OCI-LY3 (cell line): ENCODE measurements at regions not wholly inside any gene's neighbourhood (a gene's known extent, or its start where the extent isn't known, plus 50 kb on each side); places are given as distances from the start of the nearest gene placed in this dataset.

Experiments used
- H2AFZ ChIP-seq: fragments of 200-600, 300-600 bp; shearing (Covaris generic); 2 replicates; pipeline ENCODE4 v1.6.0; 2014; ENCODE audit warnings: antibody characterized with exemption, low read depth, low read length
- H3K27ac ChIP-seq: fragments of 200-600, 300-600 bp; sonication (generic); 2 replicates; pipeline ENCODE4 v1.5.1; 2014; ENCODE audit warnings: mild to moderate bottlenecking, low read length, moderate library complexity, mixed read lengths
- H3K27me3 ChIP-seq: fragments of 200-600, 300-600 bp; sonication (generic); 2 replicates; pipeline ENCODE4 v1.6.1; 2014; ENCODE audit warnings: low read depth, low read length, mixed read lengths
- H3K36me3 ChIP-seq: fragments of 200-600, 300-600 bp; sonication (generic); replicated peaks from 2 replicates; pipeline ENCODE3; 2014; ENCODE audit warnings: low read depth, low read length, mixed read lengths
- H3K4me1 ChIP-seq: fragments of 300-600, 200-600 bp; sonication (generic); 2 replicates; pipeline ENCODE4 v1.6.1; 2014; ENCODE audit warnings: low read length, mixed read lengths
- H3K4me2 ChIP-seq: fragments of 200-600, 300-600 bp; sonication (generic); 2 replicates; pipeline ENCODE4 v1.6.1; 2014; ENCODE audit warnings: low read length, mixed read lengths
- H3K4me3 ChIP-seq: fragments of 300-600, 200-600 bp; sonication (generic); 2 replicates; pipeline ENCODE4 v1.5.1; 2014; ENCODE audit warnings: antibody characterized with exemption, mild to moderate bottlenecking, low read length, moderate library complexity
- H3K79me2 ChIP-seq: fragments of 300-600, 200-600 bp; shearing (Covaris generic); 2 replicates; pipeline ENCODE4 v1.6.1; 2014; ENCODE audit warnings: mild to moderate bottlenecking, low read length, mixed read lengths
- H3K9ac ChIP-seq: fragments of 300-600, 200-600 bp; shearing (Covaris generic); 2 replicates; pipeline ENCODE4 v1.6.0; 2014; ENCODE audit warnings: mild to moderate bottlenecking, low read length, moderate library complexity
- H3K9me3 ChIP-seq: fragments of 200-600, 300-600 bp; shearing (Covaris generic); 2 replicates; pipeline ENCODE4 v1.6.1; 2014; ENCODE audit warnings: low read length, mixed read lengths; ENCODE audit not compliant: insufficient read depth
- H4K20me1 ChIP-seq: fragments of 200-600, 300-600 bp; sonication (generic); 2 replicates; pipeline ENCODE4 v1.6.1; 2016; ENCODE audit warnings: low read length, mixed read lengths; ENCODE audit not compliant: insufficient read depth
- EZH2phosphoT487 ChIP-seq: fragments of 200-600 bp; shearing (Covaris generic); IDR thresholded peaks from 2 replicates; pipeline ENCODE4 v1.6.1; 2018; ENCODE audit warnings: antibody characterized with exemption, mixed run types, low read depth
- TF ChIP-seq, protein P1 (sequence below): fragments of 200-600, 300-600 bp; sonication (generic); IDR thresholded peaks from 2 replicates; pipeline ENCODE4 v1.5.1; 2014; ENCODE audit warnings: antibody characterized with exemption, low read length, low read depth

DNA sequence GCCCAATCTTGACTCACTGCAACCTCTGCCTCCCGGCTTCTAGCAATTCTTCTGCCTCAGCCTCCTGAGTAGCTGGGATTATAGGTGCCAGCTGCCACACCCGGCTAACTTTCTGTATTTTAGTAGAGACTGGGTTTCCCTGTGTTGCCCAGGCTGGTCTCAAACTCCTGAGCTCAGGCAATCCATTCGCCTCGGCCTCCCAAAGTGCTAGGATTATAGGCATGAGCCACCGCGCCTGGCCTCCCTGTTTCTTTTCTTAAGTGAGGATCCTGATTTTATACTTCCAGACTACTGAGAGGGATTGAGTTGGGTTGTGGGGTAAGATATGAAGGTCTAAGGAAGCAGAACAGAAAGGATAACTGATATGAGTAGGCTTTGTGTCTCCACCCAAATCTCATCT, 106.8 kb downstream of the CNTN3 start:
- Histone ChIP-seq H3K36me3 (no peaks in the 10 kb centered on the region), H3K27ac (no peak overlapping the region), H3K79me2 (no peaks in the 10 kb centered on the region), H3K4me3 (no peak overlapping the region), H2AFZ (no peak overlapping the region), H3K9ac (no peak overlapping the region), H3K4me1 (no peaks in the 10 kb centered on the region), H3K4me2 (no peak overlapping the region), H3K9me3 (no peaks in the 10 kb centered on the region), H4K20me1 (no peaks in the 10 kb centered on the region), H3K27me3 (no peaks in the 10 kb centered on the region)
- TF ChIP-seq EZH2phosphoT487, result no peak
- TF ChIP-seq, protein P1, sequence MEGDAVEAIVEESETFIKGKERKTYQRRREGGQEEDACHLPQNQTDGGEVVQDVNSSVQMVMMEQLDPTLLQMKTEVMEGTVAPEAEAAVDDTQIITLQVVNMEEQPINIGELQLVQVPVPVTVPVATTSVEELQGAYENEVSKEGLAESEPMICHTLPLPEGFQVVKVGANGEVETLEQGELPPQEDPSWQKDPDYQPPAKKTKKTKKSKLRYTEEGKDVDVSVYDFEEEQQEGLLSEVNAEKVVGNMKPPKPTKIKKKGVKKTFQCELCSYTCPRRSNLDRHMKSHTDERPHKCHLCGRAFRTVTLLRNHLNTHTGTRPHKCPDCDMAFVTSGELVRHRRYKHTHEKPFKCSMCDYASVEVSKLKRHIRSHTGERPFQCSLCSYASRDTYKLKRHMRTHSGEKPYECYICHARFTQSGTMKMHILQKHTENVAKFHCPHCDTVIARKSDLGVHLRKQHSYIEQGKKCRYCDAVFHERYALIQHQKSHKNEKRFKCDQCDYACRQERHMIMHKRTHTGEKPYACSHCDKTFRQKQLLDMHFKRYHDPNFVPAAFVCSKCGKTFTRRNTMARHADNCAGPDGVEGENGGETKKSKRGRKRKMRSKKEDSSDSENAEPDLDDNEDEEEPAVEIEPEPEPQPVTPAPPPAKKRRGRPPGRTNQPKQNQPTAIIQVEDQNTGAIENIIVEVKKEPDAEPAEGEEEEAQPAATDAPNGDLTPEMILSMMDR, result no peak

DNA sequence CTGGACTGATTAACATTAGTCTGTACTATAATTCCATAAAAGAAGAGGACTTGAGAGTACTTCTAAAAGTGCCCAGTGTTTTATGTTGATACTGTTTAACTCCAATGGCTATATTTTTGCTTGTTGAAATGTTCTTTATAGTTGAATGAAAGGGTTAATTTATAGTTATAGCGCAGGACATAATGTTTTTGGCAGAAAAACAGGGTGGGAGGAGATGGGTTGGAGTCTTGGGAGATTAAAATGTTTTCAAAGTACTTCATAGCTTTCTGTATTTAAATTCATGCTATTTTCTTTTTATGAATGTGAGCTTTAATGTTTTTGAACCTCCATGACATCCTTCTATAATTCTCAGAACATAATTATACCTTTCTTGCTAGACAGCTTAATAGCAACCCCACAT, 108.2 kb downstream of the CNTN3 start:
- Histone ChIP-seq H3K27me3 (no peaks in the 10 kb centered on the region), H3K27ac (no peak overlapping the region), H3K4me1 (no peaks in the 10 kb centered on the region), H3K9ac (no peak overlapping the region), H3K36me3 (no peaks in the 10 kb centered on the region), H3K79me2 (no peaks in the 10 kb centered on the region), H3K4me2 (no peak overlapping the region), H2AFZ (no peak overlapping the region), H4K20me1 (no peaks in the 10 kb centered on the region), H3K4me3 (no peak overlapping the region), H3K9me3 (no peaks in the 10 kb centered on the region)
- TF ChIP-seq, protein P1, result no peak
- no peak for TF ChIP-seq EZH2phosphoT487

DNA sequence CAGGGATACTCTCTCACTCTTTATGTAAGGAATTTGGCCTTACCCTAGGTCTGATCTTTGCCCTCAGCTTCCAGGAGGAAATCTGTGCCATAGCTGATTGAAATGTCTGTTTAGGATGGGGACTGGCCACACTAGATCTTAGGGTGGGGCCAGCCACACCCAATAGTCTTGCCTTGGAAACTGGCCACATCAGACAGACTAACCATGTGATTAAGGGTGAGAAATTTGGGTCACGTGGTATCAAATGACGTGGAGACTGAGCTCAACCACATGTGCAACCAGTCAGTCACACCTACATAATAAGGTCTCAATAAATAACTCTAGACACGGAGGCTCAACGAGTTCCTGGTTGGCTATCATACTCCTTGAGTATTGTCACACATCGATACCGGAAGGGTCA, 113.5 kb downstream of the CNTN3 start:
- TF ChIP-seq, protein P1, result no peak
- no peak for TF ChIP-seq EZH2phosphoT487
- H3K79me2 ChIP-seq, result no peaks in the 10 kb centered on the region
- no peak overlapping the region for H3K9ac ChIP-seq
- H3K27me3 ChIP-seq, result no peaks in the 10 kb centered on the region
- no peak overlapping the region for H2AFZ ChIP-seq
- H3K9me3 ChIP-seq, result no peaks in the 10 kb centered on the region
- no peak overlapping the region for H3K27ac ChIP-seq
- H4K20me1 ChIP-seq, result no peaks in the 10 kb centered on the region
- H3K4me1 ChIP-seq, result no peaks in the 10 kb centered on the region
- H3K36me3 ChIP-seq, result no peaks in the 10 kb centered on the region
- H3K4me3 ChIP-seq, result no peak overlapping the region
- H3K4me2 ChIP-seq, result no peak overlapping the region

DNA sequence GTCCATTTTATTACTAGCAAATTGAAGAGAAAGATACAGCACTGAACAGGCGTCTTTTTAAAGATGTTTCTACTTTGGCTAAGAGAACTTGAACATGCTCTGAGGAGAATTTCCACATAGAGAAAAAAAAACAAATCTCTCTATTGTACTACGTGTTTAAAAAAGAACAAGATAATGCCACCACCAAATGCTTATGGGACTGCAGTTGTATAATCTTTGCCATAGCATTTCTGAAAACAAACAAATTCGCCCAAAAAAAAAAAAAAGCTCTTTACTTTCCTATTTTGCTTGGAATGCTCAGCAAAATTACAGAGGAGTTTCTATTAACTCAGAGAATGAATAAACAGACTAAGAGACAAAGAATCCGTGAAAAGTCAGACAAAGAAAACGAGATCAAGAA, 114.2 kb downstream of the CNTN3 start:
- H2AFZ ChIP-seq, result no peak overlapping the region
- H3K9me3 ChIP-seq, result no peaks in the 10 kb centered on the region
- H3K27ac ChIP-seq, result no peak overlapping the region
- H3K4me2 ChIP-seq, result no peak overlapping the region
- no peaks in the 10 kb centered on the region for H4K20me1 ChIP-seq
- H3K79me2 ChIP-seq, result no peaks in the 10 kb centered on the region
- no peaks in the 10 kb centered on the region for H3K4me1 ChIP-seq
- H3K4me3 ChIP-seq, result no peak overlapping the region
- H3K27me3 ChIP-seq, result no peaks in the 10 kb centered on the region
- TF ChIP-seq, protein P1, result no peak
- no peak for TF ChIP-seq EZH2phosphoT487
- H3K9ac ChIP-seq, result no peak overlapping the region
- no peaks in the 10 kb centered on the region for H3K36me3 ChIP-seq
